ENCODE measurements at regions not wholly inside any gene's neighbourhood (a gene's known extent, or its start where the extent isn't known, plus 50 kb on each side); places are given as distances from the start of the nearest gene placed in this dataset.

- H3K36me3 ChIP-seq, result no peaks in the 10 kb centered on the region
- no peaks in the 10 kb centered on the region for H3K9me3 ChIP-seq
- no peak overlapping the region for H3K9ac ChIP-seq
- no peak overlapping the region for H3K27ac ChIP-seq
- no peaks in the 10 kb centered on the region for H3K27me3 ChIP-seq
- no peaks in the 10 kb centered on the region for H4K20me1 ChIP-seq
- no peak for TF ChIP-seq Cebpa-rat (IDR thresholded peaks at IDR 0.05)
- no peak overlapping the region for H3K4me2 ChIP-seq
- H3K4me1 ChIP-seq, result no peaks in the 10 kb centered on the region
- H3K4me3 ChIP-seq, result no peak overlapping the region
Observed at GRCh38 chr18:39699340-39699964, 2133.9 kb upstream of the CELF4 start.

- Histone ChIP-seq H3K36me3 (no peaks in the 10 kb centered on the region), H4K20me1 (no peaks in the 10 kb centered on the region), H3K27me3 (no peaks in the 10 kb centered on the region), H3K4me1 (no peaks in the 10 kb centered on the region), H3K9ac (no peak overlapping the region), H3K4me3 (no peak overlapping the region), H3K9me3 (no peaks in the 10 kb centered on the region), H3K27ac (no peak overlapping the region), H3K4me2 (no peak overlapping the region)
- no peak for TF ChIP-seq Cebpa-rat (IDR thresholded peaks at IDR 0.05)
Observed at GRCh38 chr18:39698436-39698835, 2132.8 kb upstream of the CELF4 start.

DNA sequence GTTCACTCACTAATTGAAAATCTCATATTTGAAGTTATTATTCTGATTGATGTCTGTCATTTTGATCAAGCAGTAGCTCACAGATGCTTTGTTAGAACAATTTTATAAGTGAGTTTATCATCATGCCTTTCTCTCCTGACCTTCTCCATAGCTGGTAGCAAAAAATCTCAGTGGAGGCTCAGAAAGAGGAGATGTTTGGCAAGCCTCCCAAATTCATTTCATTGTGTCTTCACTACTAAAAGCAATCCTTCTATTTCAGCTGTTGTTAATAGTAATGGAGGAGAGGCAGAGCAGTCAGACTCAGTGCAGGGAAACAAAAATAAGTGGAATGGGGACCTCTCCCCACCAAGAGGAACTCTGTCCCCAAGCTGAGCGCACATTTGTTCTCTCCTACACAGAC lies 2127.8 kb upstream of the CELF4 start:
- H3K4me1 ChIP-seq, result no peaks in the 10 kb centered on the region
- H3K9ac ChIP-seq, result no peak overlapping the region
- no peak overlapping the region for H3K27ac ChIP-seq
- H3K4me2 ChIP-seq, result no peak overlapping the region
- H3K4me3 ChIP-seq, result no peak overlapping the region
- H3K9me3 ChIP-seq, result no peaks in the 10 kb centered on the region
- H3K27me3 ChIP-seq, result no peaks in the 10 kb centered on the region
- no peak for TF ChIP-seq Cebpa-rat (IDR thresholded peaks at IDR 0.05)
- no peaks in the 10 kb centered on the region for H4K20me1 ChIP-seq
- H3K36me3 ChIP-seq, result no peaks in the 10 kb centered on the region

GRCh38 chr18:39692367-39693015 lies 2126.9 kb upstream of the CELF4 start:
- Histone ChIP-seq H3K4me1 (no peaks in the 10 kb centered on the region), H3K36me3 (no peaks in the 10 kb centered on the region), H3K9ac (no peak overlapping the region), H3K4me3 (no peak overlapping the region), H3K27ac (no peak overlapping the region), H4K20me1 (no peaks in the 10 kb centered on the region), H3K27me3 (no peaks in the 10 kb centered on the region), H3K4me2 (no peak overlapping the region), H3K9me3 (no peaks in the 10 kb centered on the region)
- no peak for TF ChIP-seq Cebpa-rat (IDR thresholded peaks at IDR 0.05)

DNA sequence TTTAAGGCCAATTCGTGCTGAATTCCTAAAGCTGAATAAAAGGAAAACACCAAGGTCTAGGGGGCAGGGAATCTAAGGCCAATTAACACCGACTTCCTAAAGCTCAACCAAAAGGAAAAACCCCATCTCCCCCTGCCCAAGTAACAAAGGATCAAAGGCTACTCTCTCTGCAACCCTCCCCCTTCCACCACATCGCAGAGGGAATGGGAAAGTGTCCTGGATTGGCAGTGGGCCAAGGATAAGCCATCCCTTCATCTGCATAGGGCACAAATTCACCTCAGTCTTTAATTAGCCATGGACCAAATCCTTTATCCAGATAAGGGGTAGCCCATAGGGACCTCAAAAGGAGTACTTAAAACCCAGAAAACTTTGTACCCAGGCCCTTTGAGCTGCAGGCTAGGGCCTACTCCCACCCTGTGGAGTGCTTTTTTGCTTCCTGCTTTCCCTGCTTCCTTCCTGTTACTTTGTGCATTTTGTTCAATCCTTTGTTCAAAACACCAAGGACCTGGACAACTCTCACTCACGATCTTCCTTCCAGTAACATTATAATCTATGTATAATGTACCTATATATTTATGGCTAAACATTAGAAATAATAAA lies 2119.8 kb upstream of the CELF4 start:
- Histone ChIP-seq H3K36me3 (no peaks in the 10 kb centered on the region), H3K4me3 (no peak overlapping the region), H3K4me1 (no peaks in the 10 kb centered on the region), H3K4me2 (no peak overlapping the region), H3K27ac (no peak overlapping the region), H3K9ac (no peak overlapping the region), H4K20me1 (no peaks in the 10 kb centered on the region), H3K27me3 (no peaks in the 10 kb centered on the region), H3K9me3 (no peaks in the 10 kb centered on the region)
- TF ChIP-seq Cebpa-rat (IDR thresholded peaks at IDR 0.05), result no peak

DNA sequence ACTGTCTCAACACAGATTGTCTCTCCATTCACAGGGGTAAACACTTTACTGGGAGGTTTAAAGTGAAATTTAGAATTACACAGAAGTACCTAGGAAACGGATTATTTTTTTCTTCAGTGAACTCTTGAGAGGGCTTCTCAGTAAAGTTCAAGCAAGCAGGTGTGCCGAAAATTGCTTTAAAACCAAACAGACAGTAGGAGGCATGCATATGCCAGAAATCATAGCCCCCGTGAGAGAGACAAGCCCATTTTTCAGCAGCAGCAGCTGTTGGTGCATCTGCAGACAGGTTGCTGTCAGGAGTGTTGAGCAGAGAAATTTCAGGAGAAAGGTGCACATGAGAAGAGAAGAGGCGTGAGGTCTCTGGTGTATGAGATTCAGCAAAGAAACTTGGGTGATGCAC lies 2115.5 kb upstream of the CELF4 start:
- no peak for TF ChIP-seq Cebpa-rat (IDR thresholded peaks at IDR 0.05)
- H3K27me3 ChIP-seq, result no peaks in the 10 kb centered on the region
- H3K9ac ChIP-seq, result no peak overlapping the region
- H3K36me3 ChIP-seq, result no peaks in the 10 kb centered on the region
- no peak overlapping the region for H3K27ac ChIP-seq
- no peak overlapping the region for H3K4me3 ChIP-seq
- H3K4me2 ChIP-seq, result no peak overlapping the region
- no peaks in the 10 kb centered on the region for H3K9me3 ChIP-seq
- no peaks in the 10 kb centered on the region for H3K4me1 ChIP-seq
- H4K20me1 ChIP-seq, result no peaks in the 10 kb centered on the region

DNA sequence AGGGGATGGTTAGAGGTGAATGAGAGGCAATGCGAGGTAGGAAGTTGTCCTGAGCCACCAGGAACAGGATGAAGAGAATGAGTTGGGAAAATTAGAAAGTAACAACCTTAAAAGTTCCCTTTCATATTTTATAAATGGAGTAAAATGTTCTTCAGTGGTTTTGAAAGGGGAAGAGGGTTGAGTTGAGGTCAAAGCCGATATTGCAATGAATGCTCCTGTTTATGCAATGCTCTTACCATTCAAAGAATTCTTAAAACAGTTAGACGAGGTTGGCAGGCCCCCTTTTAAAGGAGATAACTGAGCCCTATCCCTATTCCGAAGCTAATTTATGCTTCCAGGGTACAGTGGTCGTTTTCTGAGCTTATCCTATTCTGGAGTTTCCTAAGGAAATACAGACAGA lies 2110.3 kb upstream of the CELF4 start:
- Histone ChIP-seq H3K27me3 (no peaks in the 10 kb centered on the region), H3K27ac (no peak overlapping the region), H3K9ac (no peak overlapping the region), H3K4me3 (no peak overlapping the region), H3K4me2 (no peak overlapping the region), H3K36me3 (no peaks in the 10 kb centered on the region), H3K9me3 (no peaks in the 10 kb centered on the region), H4K20me1 (no peaks in the 10 kb centered on the region), H3K4me1 (no peaks in the 10 kb centered on the region)
- TF ChIP-seq Cebpa-rat (IDR thresholded peaks at IDR 0.05), result no peak

DNA sequence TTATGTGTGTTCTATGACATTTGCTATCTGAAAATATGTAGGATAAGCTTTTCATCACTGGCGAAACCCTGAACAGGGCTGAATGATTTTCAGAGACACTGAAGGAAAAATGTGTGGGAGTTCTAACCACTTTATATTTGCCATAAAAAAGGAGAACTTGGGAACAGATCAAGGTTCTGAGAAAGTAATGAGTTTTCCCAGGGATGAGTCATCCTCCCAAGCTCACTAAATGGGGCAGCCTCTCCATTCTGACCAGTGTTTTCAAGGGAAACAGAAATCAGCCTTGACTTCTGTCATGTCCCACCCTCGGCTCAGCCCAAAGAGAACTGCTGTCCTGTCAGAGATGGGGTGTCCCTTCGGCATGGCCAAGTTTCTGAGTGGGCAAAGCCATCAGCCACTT lies 2109.8 kb upstream of the CELF4 start:
- Histone ChIP-seq H3K9me3 (no peaks in the 10 kb centered on the region), H3K27me3 (no peaks in the 10 kb centered on the region), H3K4me2 (no peak overlapping the region), H4K20me1 (no peaks in the 10 kb centered on the region), H3K27ac (no peak overlapping the region), H3K4me1 (no peaks in the 10 kb centered on the region), H3K4me3 (no peak overlapping the region), H3K9ac (no peak overlapping the region), H3K36me3 (no peaks in the 10 kb centered on the region)
- no peak for TF ChIP-seq Cebpa-rat (IDR thresholded peaks at IDR 0.05)

DNA sequence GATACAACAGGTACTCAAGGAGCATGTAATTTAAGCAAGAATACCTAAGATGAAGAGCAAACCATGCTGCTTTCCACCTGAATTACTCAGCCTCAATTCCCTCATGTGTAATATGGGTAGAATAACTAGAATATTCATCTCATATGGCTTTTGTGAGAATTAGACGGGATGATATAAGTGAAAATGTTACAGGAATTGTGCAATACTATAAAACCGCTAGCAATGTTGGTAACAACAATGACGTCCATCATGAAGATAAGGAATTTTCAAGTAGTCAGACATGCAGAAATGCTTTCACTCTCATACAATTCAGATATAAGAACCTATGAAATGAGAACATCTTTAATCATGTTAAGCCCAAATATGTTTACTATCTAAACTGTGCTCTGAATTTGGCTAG lies 2106.6 kb upstream of the CELF4 start:
- Histone ChIP-seq H3K27ac (no peak overlapping the region), H3K4me2 (no peak overlapping the region), H3K4me1 (no peaks in the 10 kb centered on the region), H3K27me3 (no peaks in the 10 kb centered on the region), H3K9ac (no peak overlapping the region), H3K36me3 (no peaks in the 10 kb centered on the region), H3K9me3 (no peaks in the 10 kb centered on the region), H3K4me3 (no peak overlapping the region), H4K20me1 (no peaks in the 10 kb centered on the region)
- no peak; the same call in 1 of the 2 replicates for TF ChIP-seq Cebpa-rat (IDR thresholded peaks at IDR 0.05)

DNA sequence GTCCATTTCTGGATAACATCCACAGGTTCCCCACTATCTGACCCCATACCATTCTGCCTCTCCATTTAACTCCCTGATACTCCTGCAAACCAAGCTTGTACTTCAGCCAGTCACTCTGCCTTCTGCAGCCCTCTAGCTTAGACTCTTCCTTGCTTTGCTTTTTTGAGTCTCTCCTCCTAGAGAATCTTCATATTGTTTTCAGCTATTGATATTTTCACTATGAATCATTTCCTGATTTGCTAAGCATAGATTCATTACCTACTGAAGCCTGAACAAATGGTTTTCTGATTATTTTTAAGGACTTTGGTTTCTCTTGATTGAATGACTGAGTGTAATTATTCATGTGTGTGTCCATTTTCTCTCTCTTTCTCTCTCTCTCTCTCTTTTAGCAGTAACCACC lies 2102.3 kb upstream of the CELF4 start:
- Histone ChIP-seq H3K4me3 (no peak overlapping the region), H3K9me3 (no peaks in the 10 kb centered on the region), H3K27me3 (no peaks in the 10 kb centered on the region), H4K20me1 (no peaks in the 10 kb centered on the region), H3K4me2 (no peak overlapping the region), H3K36me3 (no peaks in the 10 kb centered on the region), H3K4me1 (no peaks in the 10 kb centered on the region), H3K9ac (no peak overlapping the region), H3K27ac (no peak overlapping the region)
- no peak for TF ChIP-seq Cebpa-rat (IDR thresholded peaks at IDR 0.05)
